Astrocyte of the cerebellum (primary cell): ENCODE measurements at regions not wholly inside any gene's neighbourhood (a gene's known extent, or its start where the extent isn't known, plus 50 kb on each side); places are given as distances from the start of the nearest gene placed in this dataset.

Experiments used
- DNase-seq: peaks from one replicate; pipeline ENCODE4 v3.0.0-alpha.2; 2011; ENCODE audit warnings: low read depth
- H3K4me3 ChIP-seq: 2 replicates; pipeline ENCODE4 v1.5.1; 2011; ENCODE audit warnings: mild to moderate bottlenecking, low read depth, low read length, moderate library complexity
- CTCF ChIP-seq: IDR thresholded peaks from 2 replicates; pipeline ENCODE4 v1.5.1; 2012; ENCODE audit warnings: low read length, low read depth, moderate library complexity, mild to moderate bottlenecking; ENCODE audit errors: missing control alignments
- in situ Hi-C: cut with HindIII; loops from 2 replicates; pipeline ENCODE4 v1.10.0; 2017; ENCODE audit warnings: low sequenced_read_pairs

GRCh38 chr15:69539345-69539744 lies 86.7 kb downstream of the RPLP1 start:
- DNase-seq = no peak
- H3K4me3 ChIP-seq = no peak overlapping the region
- in situ Hi-C loops = no loop called here
- TF ChIP-seq CTCF = no peak

DNA sequence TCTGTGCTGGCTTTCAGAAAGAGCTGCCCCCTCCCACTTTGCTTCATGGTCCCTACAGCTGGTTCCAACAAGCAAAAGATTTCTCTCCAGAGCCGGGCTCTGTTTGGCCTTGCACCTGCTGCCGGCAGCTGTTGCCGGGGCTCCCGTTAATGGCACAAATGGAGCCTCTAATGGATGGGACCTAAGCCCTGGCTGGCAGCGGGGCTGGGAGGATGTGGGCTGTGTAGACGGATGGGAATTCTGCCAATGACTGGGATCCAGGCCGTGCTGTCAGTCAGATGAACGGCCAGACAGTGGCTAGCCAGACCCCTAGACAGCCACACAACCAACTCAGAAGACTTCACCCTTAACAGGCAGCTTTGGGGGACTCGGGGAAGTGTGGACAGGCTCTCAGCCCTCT lies 88.0 kb downstream of the RPLP1 start:
- in situ Hi-C loops = no loop called here
- H3K4me3 ChIP-seq = no peak overlapping the region
- no peak for TF ChIP-seq CTCF
- no peak for DNase-seq

- DNase-seq = no peak
- no peak for TF ChIP-seq CTCF
- in situ Hi-C loops = no loop called here
- no peak overlapping the region for H3K4me3 ChIP-seq
These were observed 89.4 kb downstream of the RPLP1 start for GRCh38 chr15:69542028-69542427.

DNA sequence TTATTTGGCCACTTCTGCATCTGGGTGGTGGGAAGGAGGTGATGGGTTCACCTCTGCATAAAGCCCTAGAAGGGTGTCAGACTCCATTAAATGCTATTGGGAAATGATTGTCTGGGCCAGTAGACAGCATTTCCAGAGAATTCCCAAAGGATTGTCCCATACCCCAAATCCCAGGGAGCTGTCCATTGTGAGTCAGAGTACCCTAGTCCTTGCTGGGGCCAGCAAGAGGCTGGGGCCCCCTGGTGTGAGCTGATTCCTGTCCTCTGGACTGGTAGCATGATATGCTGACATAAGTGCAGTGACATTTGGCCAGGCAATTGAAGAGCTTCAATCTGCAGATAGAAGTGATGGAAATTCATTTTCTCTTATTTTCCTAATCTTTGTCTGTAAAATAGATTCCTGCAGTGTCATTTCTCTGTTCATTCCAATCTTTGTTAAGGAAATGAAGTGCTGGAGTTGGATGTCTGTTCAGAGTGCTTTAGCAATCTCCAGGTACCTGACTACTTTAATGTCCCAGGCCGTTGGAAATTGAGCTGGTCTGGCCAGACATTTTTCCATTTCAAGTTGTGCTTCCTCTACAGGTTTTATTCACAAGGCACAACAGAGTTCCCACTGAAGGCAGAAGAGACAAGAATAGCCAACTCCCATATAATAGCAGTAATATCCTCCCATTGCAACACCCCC lies 91.2 kb downstream of the RPLP1 start:
- in situ Hi-C loops = no loop called here

GRCh38 chr15:69544365-69545113 lies 91.9 kb downstream of the RPLP1 start:
- no peak for TF ChIP-seq CTCF
- DNase-seq = no peak
- in situ Hi-C loops = no loop called here
- H3K4me3 ChIP-seq = no peak overlapping the region

More for the DNA sequence above, 91.2 kb downstream of the RPLP1 start:
- TF ChIP-seq CTCF = no peak
- no peak overlapping the region for H3K4me3 ChIP-seq
- no peak for DNase-seq

DNA sequence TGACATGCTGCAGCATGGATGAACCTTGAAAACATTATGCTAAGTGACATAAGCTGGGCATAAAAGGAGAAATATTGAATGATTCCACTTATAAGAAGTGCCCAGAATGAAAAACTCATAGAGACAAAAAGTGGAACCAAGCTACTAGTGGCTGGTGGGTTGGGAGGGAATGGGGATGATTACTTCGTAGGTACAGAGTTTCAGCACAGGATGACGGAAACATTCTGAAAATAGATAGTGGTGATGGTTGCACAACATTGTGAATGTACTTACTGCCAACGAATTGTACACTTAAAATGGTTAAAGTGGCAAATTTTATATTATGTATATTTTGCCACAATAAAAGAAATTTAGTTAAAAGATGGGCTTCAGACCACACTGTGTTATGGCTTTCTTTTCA lies 93.6 kb downstream of the RPLP1 start:
- H3K4me3 ChIP-seq = no peak overlapping the region
- TF ChIP-seq CTCF = no peak
- DNase-seq = no peak
- in situ Hi-C loops = no loop called here
